ENCODE measurements at regions not wholly inside any gene's neighbourhood (a gene's known extent, or its start where the extent isn't known, plus 50 kb on each side); places are given as distances from the start of the nearest gene placed in this dataset.

- TF ChIP-seq CTCF (IDR thresholded peaks at IDR 0.05) = no peak
- no peak for TF ChIP-seq E2F5 (CRISPR knock-in tag; IDR thresholded peaks at IDR 0.05)
- TF ChIP-seq, protein P1, sequence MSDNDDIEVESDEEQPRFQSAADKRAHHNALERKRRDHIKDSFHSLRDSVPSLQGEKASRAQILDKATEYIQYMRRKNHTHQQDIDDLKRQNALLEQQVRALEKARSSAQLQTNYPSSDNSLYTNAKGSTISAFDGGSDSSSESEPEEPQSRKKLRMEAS (CRISPR knock-in tag; IDR thresholded peaks at IDR 0.05) = no peak
- no peak for TF ChIP-seq FOXK1 (CRISPR knock-in tag; IDR thresholded peaks at IDR 0.05)
- TF ChIP-seq CREM (CRISPR knock-in tag; IDR thresholded peaks at IDR 0.05) = no peak
- no peak for TF ChIP-seq CREB1 (CRISPR knock-in tag; IDR thresholded peaks at IDR 0.05)
- TF ChIP-seq, protein P2, sequence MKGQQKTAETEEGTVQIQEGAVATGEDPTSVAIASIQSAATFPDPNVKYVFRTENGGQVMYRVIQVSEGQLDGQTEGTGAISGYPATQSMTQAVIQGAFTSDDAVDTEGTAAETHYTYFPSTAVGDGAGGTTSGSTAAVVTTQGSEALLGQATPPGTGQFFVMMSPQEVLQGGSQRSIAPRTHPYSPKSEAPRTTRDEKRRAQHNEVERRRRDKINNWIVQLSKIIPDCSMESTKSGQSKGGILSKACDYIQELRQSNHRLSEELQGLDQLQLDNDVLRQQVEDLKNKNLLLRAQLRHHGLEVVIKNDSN (CRISPR knock-in tag; IDR thresholded peaks at IDR 0.05) = no peak
- TF ChIP-seq, protein P3, sequence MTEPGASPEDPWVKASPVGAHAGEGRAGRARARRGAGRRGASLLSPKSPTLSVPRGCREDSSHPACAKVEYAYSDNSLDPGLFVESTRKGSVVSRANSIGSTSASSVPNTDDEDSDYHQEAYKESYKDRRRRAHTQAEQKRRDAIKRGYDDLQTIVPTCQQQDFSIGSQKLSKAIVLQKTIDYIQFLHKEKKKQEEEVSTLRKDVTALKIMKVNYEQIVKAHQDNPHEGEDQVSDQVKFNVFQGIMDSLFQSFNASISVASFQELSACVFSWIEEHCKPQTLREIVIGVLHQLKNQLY (CRISPR knock-in tag; IDR thresholded peaks at IDR 0.05) = no peak
- TF ChIP-seq SP1 (CRISPR knock-in tag; conservative IDR thresholded peaks at IDR 0.05) = no peak
- no peak for TF ChIP-seq TP53 (CRISPR knock-in tag; IDR thresholded peaks at IDR 0.05)
- TF ChIP-seq, protein P4, sequence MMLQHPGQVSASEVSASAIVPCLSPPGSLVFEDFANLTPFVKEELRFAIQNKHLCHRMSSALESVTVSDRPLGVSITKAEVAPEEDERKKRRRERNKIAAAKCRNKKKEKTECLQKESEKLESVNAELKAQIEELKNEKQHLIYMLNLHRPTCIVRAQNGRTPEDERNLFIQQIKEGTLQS (CRISPR knock-in tag; conservative IDR thresholded peaks at IDR 0.05) = no peak
These were observed 127.0 kb upstream of the RPL38 start for GRCh38 chr17:74076446-74076845.
